HEK293 (cell line): ENCODE measurements at regions not wholly inside any gene's neighbourhood (a gene's known extent, or its start where the extent isn't known, plus 50 kb on each side); places are given as distances from the start of the nearest gene placed in this dataset.

Experiments used
- CTCF ChIA-PET: fragments of 350-600 bp; formaldehyde crosslinking; extraction: SDS; loops from one replicate; lab custom pipeline; 2021; ENCODE audit warnings: antibody characterized with exemption; lab: Yijun Ruan, JAX
- POLR2A ChIA-PET: fragments of 300-600 bp; formaldehyde crosslinking; extraction: SDS; loops from one replicate; lab custom pipeline; 2020; ENCODE audit warnings: antibody characterized with exemption, inconsistent platforms; lab: Yijun Ruan, JAX
- H3K27ac ChIP-seq: fragments of 200-500 bp; sonication (Bioruptor generic); 2 replicates; pipeline ENCODE4 v1.5.1; 2014; ENCODE audit warnings: low read depth, low read length, control low read depth, inconsistent platforms; ENCODE audit errors: extremely low read depth
- H3K36me3 ChIP-seq, 2 experiments: fragments of 200-500 bp in 1 of 2; sonication (Bioruptor generic) in 1 of 2; 1 replicate in 1 of 2; 2 replicates in 1 of 2; pipeline ENCODE4 v1.5.1; 2014 to 2017; ENCODE audit warnings: inconsistent platforms in 2 of 2, low read length in 2 of 2; ENCODE audit not compliant: control insufficient read depth in 2 of 2, insufficient read depth in 1 of 2
- H3K4me1 ChIP-seq: fragments of 200-500 bp; sonication (Bioruptor generic); 2 replicates; pipeline ENCODE4 v1.5.1; 2014; ENCODE audit warnings: mild to moderate bottlenecking, low read length, inconsistent platforms; ENCODE audit not compliant: control insufficient read depth, insufficient read depth
- H3K4me3 ChIP-seq: 2 replicates; pipeline ENCODE4 v1.5.1; 2011; ENCODE audit warnings: low read depth, mild to moderate bottlenecking, control low read depth, low read length, moderate library complexity
- H3K9me3 ChIP-seq: fragments of 200-500 bp; sonication (Bioruptor generic); 2 replicates; pipeline ENCODE4 v1.5.1; 2014; ENCODE audit warnings: low read depth, low read length, inconsistent platforms; ENCODE audit not compliant: control insufficient read depth, insufficient read depth
- MZF1 ChIP-seq: fragments of 450-650 bp; formaldehyde crosslinking; IDR thresholded peaks from 2 replicates; pipeline ENCODE4 v1.5.1; 2017; ENCODE audit warnings: missing biosample characterization, missing genetic modification characterization, borderline replicate concordance
- PBX3 ChIP-seq: sonication (generic); formaldehyde crosslinking; IDR thresholded peaks from 2 replicates; pipeline ENCODE4 v1.8.1; 2022; ENCODE audit warnings: mild to moderate bottlenecking, moderate library complexity, missing genetic modification reagents
- REST ChIP-seq: fragments of 450-650 bp; formaldehyde crosslinking; IDR thresholded peaks from 2 replicates; pipeline ENCODE4 v1.5.1; 2016; ENCODE audit warnings: missing biosample characterization, missing genetic modification characterization
- SCRT2 ChIP-seq: fragments of 450-650 bp; formaldehyde crosslinking; IDR thresholded peaks from 2 replicates; pipeline ENCODE4 v1.5.1; 2016; ENCODE audit warnings: missing biosample characterization, missing genetic modification characterization
- SETDB1 ChIP-seq: IDR thresholded peaks from one replicate; pipeline ENCODE4 v1.6.1; 2017; ENCODE audit warnings: mild to moderate bottlenecking, low read length, moderate library complexity, mixed read lengths; ENCODE audit not compliant: insufficient read length
- SP2 ChIP-seq: fragments of 450-650 bp; formaldehyde crosslinking; IDR thresholded peaks from 2 replicates; pipeline ENCODE4 v1.5.1; 2016; ENCODE audit warnings: missing biosample characterization, missing genetic modification characterization
- TRIM28 ChIP-seq: IDR thresholded peaks from 2 replicates; pipeline ENCODE4 v1.6.1; 2011; ENCODE audit warnings: low read length, control low read depth, borderline replicate concordance
- ZBTB44 ChIP-seq: fragments of 450-650 bp; IDR thresholded peaks from 2 replicates; pipeline ENCODE4 v1.5.1; 2018; ENCODE audit warnings: missing biosample characterization, mild to moderate bottlenecking, missing genetic modification characterization
- ZNF24 ChIP-seq: fragments of 450-650 bp; formaldehyde crosslinking; IDR thresholded peaks from 2 replicates; pipeline ENCODE4 v1.5.1; 2016; ENCODE audit warnings: missing biosample characterization, missing genetic modification characterization
- ZNF366 ChIP-seq: fragments of 450-650 bp; formaldehyde crosslinking; conservative IDR thresholded peaks from 2 replicates; pipeline ENCODE4 v1.5.1; 2016; ENCODE audit warnings: missing biosample characterization, missing genetic modification characterization
- ZNF37A ChIP-seq: fragments of 450-650 bp; IDR thresholded peaks from 2 replicates; pipeline ENCODE4 v1.5.1; 2018; ENCODE audit warnings: missing biosample characterization, missing genetic modification characterization
- ZNF391 ChIP-seq: fragments of 450-650 bp; formaldehyde crosslinking; IDR thresholded peaks from 2 replicates; pipeline ENCODE4 v1.5.1; 2016; ENCODE audit warnings: low read depth, missing biosample characterization, missing genetic modification characterization, borderline replicate concordance
- ZNF473 ChIP-seq: fragments of 450-650 bp; formaldehyde crosslinking; IDR thresholded peaks from 2 replicates; pipeline ENCODE4 v1.5.1; 2017; ENCODE audit warnings: missing biosample characterization, missing genetic modification characterization
- ZNF580 ChIP-seq: fragments of 450-650 bp; formaldehyde crosslinking; IDR thresholded peaks from 2 replicates; pipeline ENCODE4 v1.5.1; 2016; ENCODE audit warnings: missing biosample characterization, missing genetic modification characterization
- ZNF645 ChIP-seq: fragments of 450-650 bp; formaldehyde crosslinking; IDR thresholded peaks from 2 replicates; pipeline ENCODE4; 2016; ENCODE audit warnings: missing biosample characterization, missing genetic modification characterization
- ZNF658 ChIP-seq: fragments of 450-650 bp; formaldehyde crosslinking; IDR thresholded peaks from 2 replicates; pipeline ENCODE4; 2016; ENCODE audit warnings: missing biosample characterization, missing genetic modification characterization
- ZSCAN16 ChIP-seq: fragments of 450-650 bp; formaldehyde crosslinking; IDR thresholded peaks from 2 replicates; pipeline ENCODE4 v1.5.1; 2016; ENCODE audit warnings: missing biosample characterization, missing genetic modification characterization
- ZSCAN18 ChIP-seq: fragments of 450-650 bp; formaldehyde crosslinking; IDR thresholded peaks from 2 replicates; pipeline ENCODE4 v1.5.1; 2016; ENCODE audit warnings: missing biosample characterization, missing genetic modification characterization
- ZSCAN4 ChIP-seq: fragments of 450-650 bp; formaldehyde crosslinking; IDR thresholded peaks from 2 replicates; pipeline ENCODE4 v1.5.1; 2017; ENCODE audit warnings: missing biosample characterization, missing genetic modification characterization

- TF ChIP-seq ZSCAN4 (tag by site-specific recombination) = no peak
- TF ChIP-seq, all 188 proteins: peak for 0
Observed at GRCh38 chr3:127512256-127512655, 78.3 kb downstream of the TPRA1 start (continued).

GRCh38 chr3:127501177-127501576 is 89.4 kb downstream of the TPRA1 start:
- no peaks in the 10 kb centered on the region for H3K4me1 ChIP-seq
- no peak overlapping the region for H3K4me3 ChIP-seq
- no peaks in the 10 kb centered on the region for H3K9me3 ChIP-seq
- POLR2A ChIA-PET = no interaction called here
- H3K27ac ChIP-seq = no peak overlapping the region
- TF ChIP-seq SP2 = no peak
- no peak for TF ChIP-seq ZNF366 (tag by site-specific recombination)
- no peak for TF ChIP-seq ZNF645
- TF ChIP-seq TRIM28 = no peak
- TF ChIP-seq SCRT2 (tag by site-specific recombination) = peak; percentile 65
- no peak for TF ChIP-seq ZNF580 (tag by site-specific recombination)
- TF ChIP-seq PBX3 (CRISPR knock-in tag) = no peak
- no peak for TF ChIP-seq REST (tag by site-specific recombination)
- TF ChIP-seq SETDB1 = peak; percentile 13
- TF ChIP-seq ZSCAN16 (tag by site-specific recombination) = no peak
- TF ChIP-seq ZNF391 (tag by site-specific recombination) = no peak
- TF ChIP-seq ZNF473 (tag by site-specific recombination) = no peak
- no peak for TF ChIP-seq ZBTB44 (tag by site-specific recombination)
- TF ChIP-seq ZSCAN18 = no peak
- TF ChIP-seq MZF1 = no peak
- no peak for TF ChIP-seq ZNF37A (tag by site-specific recombination)
- TF ChIP-seq ZNF24 (tag by site-specific recombination) = no peak
- TF ChIP-seq ZNF658 (tag by site-specific recombination) = no peak
- CTCF ChIA-PET = interaction anchor here (0.6 to 1.2 kb wide), 2 partner anchors 27 to 1435 kb away, joined by 3 read pairs; no protein-coding TSS in a partner anchor
- no peaks in the 10 kb centered on the region for H3K36me3 ChIP-seq
